ENCODE measurements at regions not wholly inside any gene's neighbourhood (a gene's known extent, or its start where the extent isn't known, plus 50 kb on each side); places are given as distances from the start of the nearest gene placed in this dataset.

DNA sequence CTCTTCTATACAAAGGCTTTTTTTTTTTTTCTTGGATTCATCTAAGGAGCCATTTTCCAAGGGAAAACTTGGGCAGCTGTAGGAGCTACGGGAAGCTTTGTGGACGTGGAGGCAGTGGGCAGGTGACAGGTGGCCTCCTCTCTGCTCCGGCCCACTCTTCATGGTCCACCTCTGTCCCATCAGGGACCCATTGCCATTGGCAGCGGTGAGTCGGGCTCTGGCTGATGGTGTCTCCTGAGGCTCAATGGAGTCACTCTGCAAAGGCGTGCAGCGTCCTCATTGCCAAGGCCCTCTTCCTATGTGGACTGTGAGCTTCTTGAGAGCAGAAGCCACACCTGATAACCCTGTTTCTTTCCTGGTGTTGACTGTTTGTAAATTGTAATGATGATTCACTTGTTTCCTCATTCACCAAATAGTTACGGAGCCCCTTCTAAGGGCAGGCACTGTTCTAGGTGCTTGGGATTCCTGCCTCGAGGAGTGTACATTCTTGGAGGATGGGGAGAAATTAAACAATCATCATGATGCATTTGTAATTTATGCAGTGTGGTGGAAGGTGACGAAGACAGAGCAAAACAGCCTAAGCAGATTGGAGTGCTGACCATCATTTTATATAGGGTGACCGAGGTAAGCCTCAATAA is 240.3 kb upstream of the HS6ST1 start:
- H3K4me3 ChIP-seq (ENCODE audit: low read depth, low read length), result no peak overlapping the region
- no peak for DNase-seq (ENCODE audit: low read depth)
- TF ChIP-seq CTCF (conservative IDR thresholded peaks at IDR 0.05; ENCODE audit: low read depth, low read length), result no peak

DNA sequence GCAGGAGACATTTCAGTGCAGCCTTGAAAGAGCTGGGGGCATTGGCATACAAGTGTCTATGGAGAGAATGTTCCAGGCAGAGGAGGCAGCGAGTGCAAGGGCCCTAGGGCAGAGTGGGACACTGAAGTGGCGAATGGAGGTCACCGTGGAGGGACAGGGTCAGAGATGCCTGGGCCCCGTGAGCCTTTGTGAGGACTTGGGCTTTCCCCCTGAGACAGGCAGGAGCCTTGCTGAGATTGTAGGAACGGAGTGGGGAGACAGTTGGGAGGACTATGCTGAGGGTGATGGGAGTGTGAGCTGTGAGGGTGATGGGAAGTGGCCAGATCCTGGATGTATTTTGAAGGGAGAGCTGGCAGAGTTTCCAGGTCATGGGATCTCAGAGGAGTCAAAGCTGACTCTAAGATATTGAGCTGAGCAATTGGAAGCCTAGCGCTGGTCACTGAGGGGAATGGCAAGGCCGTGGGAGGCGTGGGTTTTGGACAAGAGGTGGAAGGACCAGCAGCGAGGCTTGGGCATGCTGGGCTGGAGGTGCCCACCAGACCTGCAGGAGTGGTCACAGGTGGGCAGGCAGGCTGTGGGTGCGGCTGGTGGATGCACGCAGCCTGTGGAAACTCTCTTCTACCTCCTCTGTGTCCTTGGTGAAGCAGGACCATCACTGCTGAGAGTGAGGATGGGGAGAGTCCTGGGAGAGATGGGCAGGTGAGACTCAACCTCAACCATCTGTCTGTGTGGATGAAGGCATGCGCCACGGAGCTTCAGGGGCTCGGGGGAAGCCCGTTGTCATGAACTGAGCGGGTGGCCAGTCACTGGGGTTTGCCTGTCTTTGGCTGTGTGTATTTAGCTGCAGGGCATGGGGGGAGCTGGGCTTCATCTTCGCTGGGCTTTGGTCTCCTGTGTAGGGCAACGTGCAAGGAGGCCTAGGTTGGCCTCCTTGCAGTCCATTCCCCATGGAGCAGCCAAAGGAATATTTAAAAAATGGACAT is 241.2 kb upstream of the HS6ST1 start:
- no peak overlapping the region for H3K4me3 ChIP-seq (ENCODE audit: low read depth, low read length)
- no peak for DNase-seq (ENCODE audit: low read depth)
- no peak for TF ChIP-seq CTCF (conservative IDR thresholded peaks at IDR 0.05; ENCODE audit: low read depth, low read length)

- H3K4me3 ChIP-seq (ENCODE audit: low read depth, low read length), result no peak overlapping the region
- no peak for TF ChIP-seq CTCF (conservative IDR thresholded peaks at IDR 0.05; ENCODE audit: low read depth, low read length)
- DNase-seq (ENCODE audit: low read depth), result no peak
Observed at GRCh38 chr2:128560718-128561117, 242.1 kb upstream of the HS6ST1 start.

GRCh38 chr2:128562471-128563347 is 244.0 kb upstream of the HS6ST1 start:
- no peak overlapping the region for H3K4me3 ChIP-seq (ENCODE audit: low read depth, low read length)
- no peak for TF ChIP-seq CTCF (conservative IDR thresholded peaks at IDR 0.05; ENCODE audit: low read depth, low read length)
- DNase-seq (ENCODE audit: low read depth), result no peak

GRCh38 chr2:128563348-128563687 is 244.7 kb upstream of the HS6ST1 start:
- no peak overlapping the region for H3K4me3 ChIP-seq (ENCODE audit: low read depth, low read length)
- DNase-seq (ENCODE audit: low read depth), result no peak
- no peak for TF ChIP-seq CTCF (conservative IDR thresholded peaks at IDR 0.05; ENCODE audit: low read depth, low read length)

GRCh38 chr2:128564131-128564530 is 245.5 kb upstream of the HS6ST1 start:
- no peak for DNase-seq (ENCODE audit: low read depth)

More at GRCh38 chr2:128564131-128564530, 245.5 kb upstream of the HS6ST1 start:
- no peak for TF ChIP-seq CTCF (conservative IDR thresholded peaks at IDR 0.05; ENCODE audit: low read depth, low read length)
- no peak overlapping the region for H3K4me3 ChIP-seq (ENCODE audit: low read depth, low read length)
